IPS-NIHi11 (cell line): ENCODE measurements at regions not wholly inside any gene's neighbourhood (a gene's known extent, or its start where the extent isn't known, plus 50 kb on each side); places are given as distances from the start of the nearest gene placed in this dataset.
"Not testable (repeated sequence)": the region's sequence is repeated elsewhere in the genome, so short reads cannot be mapped to it uniquely, and the experiment has no call there.

ENCODE experiments used
- DNase-seq: peaks from one replicate; pipeline ENCODE4 v3.0.0; 2012; ENCODE audit warnings: mixed read lengths, low spot score

DNA sequence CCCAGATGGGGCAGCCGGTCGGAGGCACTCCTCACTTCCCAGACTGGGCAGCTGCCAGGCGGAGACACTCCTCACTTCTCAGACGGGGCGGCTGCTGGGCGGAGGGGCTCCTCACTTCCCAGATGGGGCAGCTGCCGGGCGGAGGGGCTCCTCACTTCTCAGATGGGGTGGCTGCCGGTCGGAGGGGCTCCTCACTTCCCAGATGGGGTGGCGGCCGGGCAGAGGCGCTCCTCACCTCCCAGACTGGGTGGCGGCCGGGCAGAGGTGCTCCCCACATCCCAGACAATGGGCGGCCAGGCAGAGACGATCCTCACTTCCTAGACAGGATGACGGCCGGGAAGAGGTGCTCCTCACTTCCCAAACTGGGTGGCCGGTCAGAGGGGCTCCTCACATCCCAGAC is 55.2 kb upstream of the DHRS4 start:
- not testable (repeated sequence) for DNase-seq

DNA sequence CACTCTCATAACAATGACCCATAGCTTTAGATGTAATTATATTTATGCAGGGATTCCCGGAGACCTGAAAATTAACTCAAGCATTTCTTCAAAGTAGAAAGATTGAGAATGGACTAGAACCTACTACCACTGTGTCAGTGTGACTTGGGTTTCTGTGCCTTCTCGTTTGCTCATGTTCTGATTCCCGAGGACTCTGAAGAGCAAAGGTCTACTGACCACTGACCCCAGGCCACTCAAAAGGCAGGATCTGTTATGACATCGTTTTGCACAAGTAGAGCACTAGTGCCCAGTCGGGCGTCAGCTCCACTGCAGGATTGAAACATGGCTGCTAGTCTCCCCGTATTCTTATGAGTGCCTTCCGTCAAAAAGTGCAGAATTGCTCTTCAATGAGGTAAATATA is 53.8 kb upstream of the DHRS4 start:
- no peak for DNase-seq

DNA sequence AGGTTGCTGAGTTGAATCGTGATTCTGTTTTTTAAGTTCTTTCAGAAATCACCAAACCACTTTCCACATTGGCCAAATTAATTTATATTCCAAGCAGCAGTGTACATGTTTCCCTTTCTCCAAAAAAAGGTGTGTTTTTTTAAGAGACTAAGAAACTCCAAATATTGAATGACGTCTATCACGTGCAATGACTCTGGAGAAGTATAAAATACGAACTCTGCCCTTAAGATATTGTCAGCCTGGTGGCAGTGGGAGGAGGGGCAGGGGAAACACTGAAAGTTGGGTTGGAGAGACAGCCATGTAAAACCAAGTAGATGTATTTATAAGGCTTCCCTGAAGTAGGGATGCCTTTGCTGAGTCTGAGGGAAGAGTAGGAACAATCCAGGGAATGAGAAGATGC is 50.1 kb upstream of the DHRS4 start:
- no peak for DNase-seq
